Body of pancreas (tissue), 4 donors: ENCODE measurements at regions not wholly inside any gene's neighbourhood (a gene's known extent, or its start where the extent isn't known, plus 50 kb on each side); places are given as distances from the start of the nearest gene placed in this dataset.
A peak's percentile ranks its signal among the peaks of the same experiment; 100 is the strongest.

Experiments used
- ATAC-seq: fragments of 150-250 bp; one replicate; pipeline ENCODE4 v1.9.1; 2016
- DNase-seq, 4 donors: peaks; one replicate each; pipeline ENCODE4 v3.0.0-alpha.2; 2019
- H3K27ac ChIP-seq, 4 donors: fragments of 200-600 bp; sonication (generic); 1 replicate in 3 of 4; 2 replicates in 1 of 4; pipeline versions ENCODE4 v1.5.1 to v1.6.1; 2016 to 2019; ENCODE audit warnings: mild to moderate bottlenecking in 1 of 4, mixed read lengths in 1 of 4, moderate library complexity in 1 of 4
- H3K27me3 ChIP-seq, 2 donors: fragments of 200-600 bp; sonication (generic); one replicate each; pipeline ENCODE4 v1.6.0; 2016; ENCODE audit warnings: mild to moderate bottlenecking in 1 of 2
- H3K36me3 ChIP-seq, 2 donors: fragments of 200-600 bp; sonication (generic); replicated peaks in 1 of 2; 2 replicates each; pipeline ENCODE4 v1.5.1; 2016; ENCODE audit warnings: low read depth in 2 of 2; ENCODE audit not compliant: insufficient read depth in 1 of 2
- H3K4me1 ChIP-seq: fragments of 200-600 bp; sonication (generic); one replicate; pipeline ENCODE4 v1.6.0; 2016
- H3K4me3 ChIP-seq, 2 donors: fragments of 200-600 bp; sonication (generic); 1 replicate in 1 of 2; 2 replicates in 1 of 2; pipeline ENCODE4 v1.5.1; 2016 to 2019
- H3K9me3 ChIP-seq, 3 donors: fragments of 200-600 bp; sonication (generic); 1 replicate in 2 of 3; 2 replicates in 1 of 3; pipeline ENCODE4 v1.5.1; 2016
- CTCF ChIP-seq, 7 experiments: fragments of 450-650 bp in 4 of 7; fragments of 200-600 bp in 3 of 7; sonication (generic) in 3 of 7; IDR thresholded peaks; one replicate each; pipeline ENCODE4 v1.5.1; 2016 to 2019; ENCODE audit warnings: antibody characterized with exemption in 7 of 7
- POLR2A ChIP-seq, 3 donors: fragments of 450-650 bp; IDR thresholded peaks; one replicate each; pipeline ENCODE4 v1.6.1; 2016; ENCODE audit warnings: antibody characterized with exemption in 3 of 3, mild to moderate bottlenecking in 2 of 3
- WGBS, 2 donors: methylation state at CpG; one replicate each; pipeline ENCODE4 v1.1.5; 2017; 5-methylcytosine and 5-hydroxymethylcytosine counted together
- intact Hi-C: fragments of 100-400 bp; cut with DNase I; formaldehyde crosslinking; loops from one replicate; pipeline ENCODE4 v1.15.1; 2023

GRCh38 chr3:187795207-187795960 is 50.1 kb upstream of the BCL6 start:
- peak; percentile 68 to 81 (median 74) for DNase-seq
- Histone ChIP-seq H3K9me3 (no peaks in the 10 kb centered on the region), H3K27ac (peak overlapping the region in 2 of 4 donors; percentile 24 to 37), H3K36me3 (no peaks in the 10 kb centered on the region), H3K27me3 (no peaks in the 10 kb centered on the region), H3K4me1 (peaks cover 26% of the 10 kb centered on the region), H3K4me3 (no peak overlapping the region)
- ATAC-seq, result peak; percentile 93
- TF ChIP-seq CTCF (IDR thresholded peaks at IDR 0.05) (no peak), POLR2A (IDR thresholded peaks at IDR 0.05) (no peak)
- intact Hi-C loops, result no loop called here
- 26 to 33% methylated on average over 7 of the region's 7 CpGs for WGBS, 2 donors

- no peak overlapping the region for H3K4me3 ChIP-seq
- H3K4me1 ChIP-seq, result peaks cover 26% of the 10 kb centered on the region
- H3K27me3 ChIP-seq, result no peaks in the 10 kb centered on the region
- TF ChIP-seq POLR2A (IDR thresholded peaks at IDR 0.05) (no peak), CTCF (IDR thresholded peaks at IDR 0.05) (no peak)
- 64 to 79% methylated on average over 1 of the region's 1 CpG for WGBS, 2 donors
- H3K9me3 ChIP-seq, result no peaks in the 10 kb centered on the region
- DNase-seq, result no peak
- intact Hi-C loops, result no loop called here
- H3K36me3 ChIP-seq, result no peaks in the 10 kb centered on the region
- H3K27ac ChIP-seq, result no peak overlapping the region
- ATAC-seq, result no peak
Observed at GRCh38 chr3:187798126-187798525, 52.9 kb upstream of the BCL6 start.

GRCh38 chr3:187798531-187799530 is 53.6 kb upstream of the BCL6 start:
- Histone ChIP-seq H3K9me3 (no peaks in the 10 kb centered on the region), H3K4me1 (peaks cover 26% of the 10 kb centered on the region), H3K27ac (no peak overlapping the region), H3K4me3 (no peak overlapping the region), H3K36me3 (no peaks in the 10 kb centered on the region), H3K27me3 (no peaks in the 10 kb centered on the region)
- DNase-seq, result no peak
- ATAC-seq, result no peak
- TF ChIP-seq CTCF (IDR thresholded peaks at IDR 0.05), result no peak
- TF ChIP-seq POLR2A (IDR thresholded peaks at IDR 0.05), result no peak
- intact Hi-C loops, result no loop called here
- WGBS, 2 donors, result 84 to 93% methylated on average over 15 of the region's 15 CpGs

GRCh38 chr3:187799942-187800641 is 54.8 kb upstream of the BCL6 start:
- DNase-seq, result no peak
- 60 to 65% methylated on average over 4 of the region's 4 CpGs for WGBS, 2 donors
- H3K27ac ChIP-seq, result no peak overlapping the region
- no peak overlapping the region for H3K4me3 ChIP-seq
- peaks cover 21% of the 10 kb centered on the region for H3K4me1 ChIP-seq
- TF ChIP-seq CTCF (IDR thresholded peaks at IDR 0.05) (no peak), POLR2A (IDR thresholded peaks at IDR 0.05) (no peak)
- ATAC-seq, result no peak
- H3K9me3 ChIP-seq, result no peaks in the 10 kb centered on the region
- H3K36me3 ChIP-seq, result no peaks in the 10 kb centered on the region
- intact Hi-C loops, result no loop called here
- no peaks in the 10 kb centered on the region for H3K27me3 ChIP-seq
